Inferior parietal cortex (tissue), 1 donor: ENCODE measurements at regions not wholly inside any gene's neighbourhood (a gene's known extent, or its start where the extent isn't known, plus 50 kb on each side); places are given as distances from the start of the nearest gene placed in this dataset.

Source experiments
- DNase-seq: peaks from one replicate; pipeline ENCODE4 v3.0.0-alpha.2; 2016; ENCODE audit errors: extremely low spot score

DNA sequence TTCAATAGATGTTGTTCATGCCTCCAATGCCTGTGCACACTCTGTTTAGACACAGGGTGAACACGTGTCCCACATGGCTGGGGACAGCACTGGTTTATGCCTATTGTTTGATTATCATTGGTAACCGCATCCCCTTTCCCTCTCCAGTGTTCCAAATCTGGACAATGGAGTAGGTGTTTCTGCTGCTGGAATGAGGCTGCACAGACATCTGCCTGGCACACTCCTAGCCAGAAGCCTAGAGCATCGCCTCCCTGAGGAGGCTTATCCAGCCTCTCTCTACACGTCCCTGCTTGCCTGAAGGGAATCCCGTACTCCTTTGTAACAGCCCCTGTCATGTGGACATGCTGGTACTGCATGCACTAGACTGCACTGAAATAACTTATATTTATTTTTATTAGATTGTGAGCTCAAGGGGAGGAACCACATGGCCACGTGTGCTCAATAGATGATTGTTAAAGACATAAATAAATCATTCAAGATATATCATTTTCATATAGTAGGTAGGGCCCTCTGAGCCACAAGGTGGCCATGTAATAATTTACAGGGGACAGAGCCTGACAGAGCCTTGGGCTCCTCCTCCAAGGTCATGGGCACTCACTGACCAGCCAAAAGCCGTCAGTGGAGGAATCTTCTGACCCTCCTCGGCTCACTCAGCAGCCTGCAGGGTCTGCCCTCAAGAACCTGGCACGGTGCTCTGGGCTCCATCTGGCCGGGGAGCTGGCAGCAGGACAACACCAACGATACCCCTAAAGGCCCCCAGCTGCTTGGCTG, 310.9 kb upstream of the ZNF32 start:
- DNase-seq = no peak

DNA sequence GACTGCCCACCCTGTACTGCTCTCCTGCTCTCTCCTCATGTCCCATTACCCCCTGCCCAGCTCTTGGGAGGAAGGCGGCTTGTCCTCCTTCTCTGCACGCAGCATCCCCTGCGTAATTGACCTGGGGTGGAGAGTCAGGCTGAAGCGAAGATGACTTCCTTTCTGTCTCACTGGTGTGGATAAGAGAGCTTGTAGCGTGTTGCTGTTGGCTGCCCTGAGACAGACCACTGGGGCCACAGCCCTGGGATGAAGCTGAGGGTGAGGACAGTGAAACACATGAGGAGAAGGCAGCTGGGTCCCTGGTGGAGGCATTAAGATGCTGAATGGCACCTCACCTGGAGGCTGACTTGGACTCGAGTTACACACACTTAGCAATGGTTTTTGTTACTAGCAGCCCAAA, 310.3 kb upstream of the ZNF32 start:
- no peak for DNase-seq

DNA sequence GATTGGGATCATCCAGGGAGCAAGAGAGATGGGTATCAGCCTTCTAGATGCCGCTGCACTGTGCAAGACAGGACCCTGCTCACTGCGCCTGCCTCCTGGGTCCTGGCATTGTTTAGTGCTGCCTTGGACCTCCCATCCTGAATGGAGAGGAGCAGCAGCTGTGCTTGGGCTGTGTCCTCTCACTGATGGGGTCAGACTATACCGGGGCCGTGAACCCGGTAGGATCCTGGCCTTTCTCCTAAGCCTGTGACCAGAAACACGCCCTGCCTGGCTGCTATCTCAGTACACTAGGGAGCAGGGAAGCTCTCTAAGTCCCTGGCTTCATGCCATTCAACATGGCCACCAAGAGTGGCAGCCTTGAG, 309.4 kb upstream of the ZNF32 start:
- no peak for DNase-seq

DNA sequence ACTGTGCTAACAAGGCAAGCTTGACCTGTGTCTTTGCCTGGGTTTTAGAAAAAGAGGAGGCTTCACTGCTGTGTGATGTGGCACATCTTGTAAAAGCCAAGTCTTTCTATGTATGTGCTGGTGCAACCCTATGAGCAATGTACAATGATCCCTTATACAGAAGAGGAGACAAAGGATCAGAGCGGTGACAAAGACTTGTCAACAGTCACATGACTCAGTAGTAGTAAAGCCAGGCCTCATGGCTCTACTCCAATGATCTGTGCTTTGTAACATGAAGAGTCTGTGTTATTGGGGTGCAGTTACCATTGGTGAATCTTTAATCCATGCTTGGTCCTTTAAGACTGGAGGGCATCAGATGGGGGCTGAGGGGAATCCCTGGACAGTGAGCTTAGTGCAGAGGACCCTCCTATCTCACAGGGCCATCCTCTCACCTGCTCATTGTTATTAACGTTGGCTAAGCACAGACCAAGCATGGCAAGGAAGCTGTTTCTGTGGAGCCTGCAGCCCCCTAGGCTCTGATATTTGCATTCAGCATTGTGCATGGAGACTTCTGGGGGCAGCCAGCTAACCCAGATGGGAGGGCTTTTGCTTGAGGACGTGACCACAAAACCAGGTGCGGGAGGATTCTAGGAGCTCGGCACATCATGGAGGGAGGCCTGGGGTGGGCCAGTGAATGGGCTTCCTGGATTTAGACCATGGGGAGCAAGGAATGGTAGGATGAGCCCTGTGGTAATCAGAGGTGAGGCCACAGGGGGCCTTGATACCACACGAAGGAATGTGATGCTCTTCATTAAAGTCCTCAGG, 308.8 kb upstream of the ZNF32 start:
- no peak for DNase-seq

DNA sequence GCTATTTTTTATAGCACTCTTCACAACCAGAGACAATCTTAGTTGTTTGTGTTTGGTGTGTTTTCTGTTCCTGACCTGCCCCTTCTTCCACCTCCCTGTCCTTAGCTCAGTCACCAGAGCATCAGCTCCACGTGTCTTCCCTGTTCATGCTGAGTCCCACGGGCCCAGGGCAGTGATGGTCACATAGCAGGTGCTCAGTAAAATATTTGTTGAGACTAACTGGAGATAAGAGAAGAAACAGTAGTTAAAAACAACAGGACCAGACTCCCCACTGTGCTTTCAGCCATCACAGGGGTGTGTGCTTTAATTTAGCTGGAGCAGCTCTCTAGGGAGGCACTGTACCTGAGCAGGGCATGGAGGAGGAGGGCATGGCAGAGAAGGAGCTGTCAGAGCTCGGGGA, 307.3 kb upstream of the ZNF32 start:
- no peak for DNase-seq

DNA sequence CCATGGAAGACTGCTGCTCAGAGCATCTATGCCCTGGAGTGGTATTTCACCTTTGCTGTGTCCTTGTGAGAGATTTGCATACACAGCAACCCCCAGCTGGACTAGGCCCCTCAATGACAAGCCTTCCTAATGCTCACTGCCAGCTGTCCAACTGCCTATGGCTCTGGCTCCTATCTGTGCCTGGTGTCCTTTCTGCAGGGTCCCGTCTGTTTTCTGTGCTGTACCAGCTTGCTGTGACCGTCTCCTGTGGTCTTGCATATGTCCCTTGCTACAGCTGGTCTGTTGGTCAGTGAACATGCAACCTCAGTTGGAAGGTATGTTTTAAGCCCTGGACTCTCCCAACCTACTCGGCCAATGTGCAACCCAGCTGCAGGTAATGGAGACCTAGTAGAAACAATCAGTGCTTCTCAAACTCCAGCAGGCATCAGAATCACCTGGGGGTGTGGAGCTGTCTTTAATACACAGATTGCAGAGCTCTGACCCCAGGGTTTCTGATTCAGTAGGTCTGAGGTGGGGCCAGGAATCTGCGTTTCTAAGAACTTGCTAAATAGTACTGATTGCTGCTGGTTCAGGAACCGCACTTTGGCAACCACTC, 306.4 kb upstream of the ZNF32 start:
- DNase-seq = no peak

DNA sequence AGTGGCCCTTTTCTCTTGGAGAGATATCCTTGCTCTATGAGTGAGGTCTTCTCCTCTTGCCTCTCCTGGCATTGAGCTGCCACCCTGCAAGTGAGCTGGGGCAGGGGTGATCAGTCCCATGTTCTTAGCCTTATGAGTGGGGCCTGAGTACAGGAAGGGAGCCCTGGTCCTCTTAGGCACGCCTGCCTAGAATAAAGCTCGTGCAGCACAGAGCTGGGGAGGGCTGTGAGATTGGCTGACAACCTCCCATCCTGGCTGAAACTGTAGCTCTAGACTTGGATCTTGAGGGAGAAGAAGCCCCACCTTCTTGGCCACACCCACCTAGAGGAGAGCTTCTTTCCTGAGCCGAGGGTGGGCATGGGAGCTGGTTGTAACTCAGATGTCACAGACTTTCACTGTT, 305.0 kb upstream of the ZNF32 start:
- DNase-seq = no peak

DNA sequence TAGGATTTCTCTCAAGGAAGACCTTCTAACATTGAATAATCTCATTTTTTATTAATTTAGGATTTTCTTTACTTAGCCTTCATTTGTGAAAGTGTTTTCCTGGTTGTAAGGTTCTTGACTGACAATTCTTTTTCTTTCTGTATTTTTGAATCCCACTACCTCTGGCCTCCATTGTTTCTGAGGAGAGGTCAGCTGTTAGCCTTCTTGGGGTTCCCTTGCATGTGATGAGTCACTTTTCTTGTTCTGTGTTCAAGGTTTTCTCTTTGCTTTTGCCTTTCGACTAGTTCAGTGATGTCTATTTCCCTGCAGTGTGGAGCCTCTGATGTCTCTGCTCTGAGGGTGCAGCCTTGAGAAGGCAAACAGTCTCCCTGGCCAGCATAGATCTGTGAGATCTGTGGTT, 304.1 kb upstream of the ZNF32 start:
- DNase-seq = no peak

DNA sequence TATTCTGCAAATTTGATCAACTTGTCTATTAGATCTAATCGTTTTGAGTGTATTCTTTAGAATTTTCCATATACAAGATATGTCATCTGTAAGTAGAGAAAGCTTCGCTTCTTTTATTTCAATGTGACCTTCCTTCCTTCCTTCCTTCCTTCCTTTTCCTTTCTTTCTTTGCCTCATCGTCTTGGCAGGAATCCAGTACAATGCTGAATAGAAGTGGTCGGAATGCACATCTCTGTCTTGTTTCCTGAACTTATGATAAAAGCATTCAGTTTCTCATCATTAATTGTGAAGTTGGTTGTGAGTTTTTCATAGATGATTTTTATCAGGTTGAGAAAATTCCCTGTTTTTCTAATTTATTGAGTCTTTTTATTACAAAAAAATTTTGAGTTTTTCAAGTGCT, 300.7 kb upstream of the ZNF32 start:
- DNase-seq = no peak

DNA sequence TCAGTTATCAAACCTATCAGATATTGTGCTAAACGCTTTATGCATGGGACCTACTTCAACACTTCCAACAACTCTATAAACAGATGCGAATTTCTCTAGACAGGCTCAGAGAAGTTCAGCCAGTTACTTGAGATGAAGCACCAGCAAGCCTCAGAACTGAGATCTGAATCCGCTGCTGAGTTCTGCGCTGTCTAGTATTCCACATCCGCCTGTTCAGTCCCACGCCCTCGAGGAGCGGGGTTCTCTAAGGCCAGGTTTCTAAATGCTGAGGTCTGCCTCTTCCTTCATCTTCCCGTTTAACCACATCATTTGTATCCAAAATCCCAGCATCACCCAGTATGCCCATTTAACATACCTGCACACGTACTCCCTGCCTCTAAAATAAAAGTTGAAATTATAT, 297.8 kb upstream of the ZNF32 start:
- no peak for DNase-seq

DNA sequence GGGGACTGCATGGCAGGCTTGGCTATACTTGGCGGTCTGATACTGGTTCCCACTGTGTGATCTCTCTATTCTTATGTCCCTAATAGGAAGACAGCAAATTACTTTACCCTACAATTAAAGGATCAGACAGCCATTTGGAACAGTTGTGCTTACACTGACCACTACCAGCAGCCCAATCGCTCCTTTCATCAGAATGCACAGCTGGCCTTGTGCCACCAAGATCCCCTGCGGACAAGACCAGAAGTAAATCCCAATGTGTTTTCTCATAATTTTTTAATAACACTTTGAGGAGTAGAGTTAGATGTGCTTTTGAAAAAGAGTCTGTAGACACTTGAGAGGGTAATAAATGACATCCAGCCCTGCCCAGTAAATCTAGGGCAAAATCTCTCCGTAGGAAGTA, 297.2 kb upstream of the ZNF32 start:
- DNase-seq = no peak

DNA sequence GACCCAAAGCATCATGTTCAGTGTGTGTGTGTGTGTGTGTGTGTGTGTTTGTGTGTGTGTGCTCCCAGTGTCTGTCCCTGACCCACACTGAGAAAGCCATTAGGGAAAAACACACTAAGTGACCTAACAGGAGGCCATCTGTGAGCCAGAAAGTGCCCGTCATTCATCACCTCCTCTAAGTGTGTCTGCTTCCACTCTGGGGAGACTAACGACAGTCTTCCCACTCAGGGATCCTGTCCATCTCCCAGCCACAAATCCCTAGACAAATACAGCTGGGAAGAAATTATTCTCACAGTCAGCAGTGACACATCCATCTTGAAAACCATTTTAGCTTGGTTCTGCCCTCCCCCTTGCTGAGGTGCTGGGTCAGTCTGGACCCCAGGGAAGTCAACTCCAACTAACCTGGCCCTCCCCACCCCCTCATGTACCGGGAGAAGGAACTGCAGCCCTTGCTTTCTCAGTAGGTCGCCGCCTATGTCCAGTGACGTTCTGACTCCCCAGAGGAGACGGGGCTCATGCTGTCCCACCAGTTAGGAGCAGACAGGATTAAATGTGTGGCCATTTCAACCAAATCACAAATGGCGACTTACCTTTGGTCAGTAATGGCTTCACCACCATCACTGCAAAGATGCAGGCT, 296.5 kb upstream of the ZNF32 start:
- DNase-seq = no peak

DNA sequence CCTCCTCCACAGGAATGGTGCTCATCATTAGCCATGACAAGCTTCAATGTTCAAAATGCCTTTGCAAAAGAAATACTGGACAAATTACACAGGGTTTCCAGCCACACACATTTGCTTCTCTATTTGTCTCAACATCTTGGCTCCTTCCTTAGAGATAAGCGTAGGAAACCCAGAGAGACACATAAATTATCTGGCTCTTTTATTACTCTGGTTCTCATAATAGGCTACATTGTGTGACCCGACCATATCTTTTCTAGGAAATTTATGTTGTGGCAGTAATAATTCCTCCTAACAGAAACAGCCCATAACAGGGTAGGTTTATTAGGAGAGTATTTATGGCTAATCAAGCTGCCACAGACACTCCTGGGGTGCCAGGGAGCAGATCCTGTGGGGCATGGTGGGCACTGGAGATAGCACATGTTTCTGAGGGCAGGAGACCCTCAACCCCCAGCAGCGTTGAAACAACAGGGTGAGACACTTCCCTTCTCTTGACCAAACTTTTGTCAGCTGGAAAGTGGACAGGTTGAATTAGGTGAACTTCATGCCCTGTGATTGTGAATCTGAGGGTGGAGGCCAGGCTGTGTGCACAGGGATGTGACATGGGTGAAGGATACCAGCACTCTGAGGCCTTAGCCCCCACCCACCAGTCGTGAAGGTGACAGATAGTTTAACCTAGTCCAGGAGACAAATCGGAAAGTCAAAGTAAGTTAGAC, 295.9 kb upstream of the ZNF32 start:
- DNase-seq = no peak

DNA sequence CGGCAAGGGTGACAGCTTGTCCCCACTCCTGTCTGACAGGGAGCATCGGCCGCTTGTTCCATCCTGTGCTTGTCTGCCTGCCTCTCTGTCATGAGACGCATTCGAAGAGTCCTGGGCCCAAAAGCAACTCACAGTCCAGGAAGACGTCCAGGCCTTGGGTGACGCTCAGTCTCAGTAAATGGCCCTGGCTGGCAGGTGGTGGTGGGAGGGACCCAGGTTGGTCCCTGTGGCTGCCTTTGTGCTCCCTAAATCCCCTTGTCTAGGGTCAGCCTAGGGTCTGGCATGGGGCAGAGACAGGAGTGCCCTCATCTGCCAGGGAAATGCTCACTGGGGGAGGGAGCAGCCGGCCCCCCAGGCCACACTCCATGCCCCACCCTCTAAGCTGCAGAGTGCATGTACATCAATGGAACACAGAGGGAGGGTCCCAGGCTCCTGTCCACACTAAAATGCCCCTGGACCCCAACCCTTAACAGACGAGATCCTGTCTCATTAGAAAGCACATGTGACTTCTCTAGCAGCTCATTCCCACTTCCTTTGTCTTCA, 295.2 kb upstream of the ZNF32 start:
- no peak for DNase-seq

DNA sequence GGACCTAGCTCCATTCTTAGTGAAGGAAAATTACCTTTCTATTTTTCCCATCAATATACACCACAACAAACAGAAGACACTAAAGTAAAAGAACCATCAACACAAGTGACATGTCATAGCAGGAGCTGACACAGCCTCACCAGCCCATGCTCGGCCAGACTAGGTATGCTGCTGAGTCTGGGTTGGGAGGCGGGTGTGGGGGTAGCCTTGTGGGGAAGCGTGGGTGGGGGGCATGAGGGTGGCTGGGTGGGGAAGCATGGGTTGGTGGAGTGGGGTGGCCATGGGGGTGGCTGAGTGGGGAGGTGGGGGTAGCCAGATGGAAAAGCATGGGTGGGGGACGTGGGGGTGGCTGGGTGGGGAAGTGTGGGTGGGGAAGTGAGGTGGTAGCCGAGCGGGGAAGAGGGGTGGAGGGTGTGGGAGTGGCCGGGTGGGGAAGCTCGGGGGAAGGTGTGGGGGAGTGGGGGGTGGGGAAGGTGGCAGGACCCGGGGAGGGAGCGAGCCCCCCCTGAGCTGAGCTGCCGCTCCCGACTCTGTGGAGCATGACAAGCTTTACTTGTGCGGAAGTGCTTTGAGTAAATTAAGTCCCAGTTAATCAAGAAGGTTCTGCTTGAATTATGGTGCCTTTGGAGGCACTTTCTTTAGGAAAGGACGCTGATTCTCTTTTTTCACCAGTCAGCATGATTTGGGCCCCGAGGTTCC, 294.6 kb upstream of the ZNF32 start:
- DNase-seq = no peak

DNA sequence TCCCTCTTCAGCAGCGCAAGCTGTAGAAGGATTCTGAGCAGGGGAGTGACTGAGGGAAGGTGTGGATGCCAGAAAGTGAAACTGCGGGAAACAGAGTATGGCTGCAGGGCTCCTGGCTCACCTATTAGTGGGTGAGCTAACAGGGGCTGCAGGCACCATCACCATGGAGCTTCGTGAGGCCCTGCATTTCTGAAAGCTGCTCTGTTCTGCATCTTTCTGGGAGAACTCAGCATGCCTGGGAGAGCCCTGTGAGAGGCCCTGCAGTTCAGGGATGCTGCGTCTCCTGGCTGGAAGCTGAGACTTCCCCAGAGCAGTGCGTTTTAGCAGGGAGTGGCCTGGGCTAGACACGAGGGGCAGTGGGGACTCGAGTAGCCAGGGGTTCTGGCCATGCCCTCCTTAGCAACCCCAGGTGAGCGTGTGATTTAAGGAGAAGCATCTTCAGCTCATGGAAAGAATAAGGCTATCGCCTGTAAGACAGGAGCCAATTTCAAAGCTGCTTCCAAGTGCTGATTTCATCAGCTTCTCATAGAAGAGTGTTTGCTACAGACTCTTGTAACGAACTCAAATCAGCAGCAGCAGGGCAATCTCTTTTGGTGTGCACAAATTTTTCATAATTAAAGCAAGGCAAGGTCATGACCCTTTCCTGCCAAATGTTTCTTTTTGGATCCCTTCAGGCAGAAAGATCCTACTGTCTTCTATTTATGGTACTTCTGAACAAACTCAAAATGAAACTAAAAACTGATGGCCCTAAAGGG, 293.6 kb upstream of the ZNF32 start:
- DNase-seq = no peak

DNA sequence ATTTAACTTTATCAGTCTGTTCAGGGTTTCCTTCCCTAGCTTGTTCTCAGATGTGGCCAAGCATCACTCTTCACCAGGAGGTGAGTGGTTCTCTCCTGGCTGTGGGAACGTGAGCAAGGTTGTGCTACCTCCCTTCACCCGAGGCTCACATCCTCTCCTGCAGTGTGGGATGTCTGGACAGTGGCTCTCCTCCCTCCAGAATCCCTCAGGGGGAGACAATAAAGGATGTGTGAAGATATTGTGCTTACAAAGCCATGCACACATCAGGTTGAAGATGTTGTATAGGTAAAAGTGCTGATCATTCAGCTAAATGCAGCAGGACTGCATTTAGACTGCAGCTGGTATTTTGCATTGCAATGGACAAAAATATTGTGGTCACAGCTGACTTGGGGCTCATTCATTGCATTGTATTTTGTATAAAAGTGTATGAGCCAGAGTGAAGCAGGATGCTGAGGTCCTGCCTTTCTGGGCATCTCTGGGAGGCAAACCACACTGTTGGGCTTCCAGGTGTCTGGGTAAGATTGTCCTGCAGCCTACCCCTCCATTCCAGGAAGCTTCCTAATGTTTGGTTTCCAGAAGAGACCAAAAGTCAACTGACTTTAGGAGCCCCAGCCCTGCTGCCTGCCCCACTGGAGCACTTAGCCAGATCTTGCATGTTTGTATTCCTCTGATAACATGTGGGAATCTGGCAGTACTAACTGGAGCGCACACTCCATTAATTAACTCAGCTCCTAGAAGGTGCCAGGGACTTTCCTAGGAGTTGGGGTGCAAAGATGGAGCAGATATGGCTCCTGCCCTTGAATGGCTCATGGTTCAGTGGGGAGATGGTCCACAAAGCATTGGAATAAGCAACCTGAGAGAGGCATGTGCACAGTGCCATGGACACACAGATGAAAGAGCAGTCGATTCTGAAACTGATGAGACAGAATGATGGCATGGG, 292.5 kb upstream of the ZNF32 start:
- no peak for DNase-seq

DNA sequence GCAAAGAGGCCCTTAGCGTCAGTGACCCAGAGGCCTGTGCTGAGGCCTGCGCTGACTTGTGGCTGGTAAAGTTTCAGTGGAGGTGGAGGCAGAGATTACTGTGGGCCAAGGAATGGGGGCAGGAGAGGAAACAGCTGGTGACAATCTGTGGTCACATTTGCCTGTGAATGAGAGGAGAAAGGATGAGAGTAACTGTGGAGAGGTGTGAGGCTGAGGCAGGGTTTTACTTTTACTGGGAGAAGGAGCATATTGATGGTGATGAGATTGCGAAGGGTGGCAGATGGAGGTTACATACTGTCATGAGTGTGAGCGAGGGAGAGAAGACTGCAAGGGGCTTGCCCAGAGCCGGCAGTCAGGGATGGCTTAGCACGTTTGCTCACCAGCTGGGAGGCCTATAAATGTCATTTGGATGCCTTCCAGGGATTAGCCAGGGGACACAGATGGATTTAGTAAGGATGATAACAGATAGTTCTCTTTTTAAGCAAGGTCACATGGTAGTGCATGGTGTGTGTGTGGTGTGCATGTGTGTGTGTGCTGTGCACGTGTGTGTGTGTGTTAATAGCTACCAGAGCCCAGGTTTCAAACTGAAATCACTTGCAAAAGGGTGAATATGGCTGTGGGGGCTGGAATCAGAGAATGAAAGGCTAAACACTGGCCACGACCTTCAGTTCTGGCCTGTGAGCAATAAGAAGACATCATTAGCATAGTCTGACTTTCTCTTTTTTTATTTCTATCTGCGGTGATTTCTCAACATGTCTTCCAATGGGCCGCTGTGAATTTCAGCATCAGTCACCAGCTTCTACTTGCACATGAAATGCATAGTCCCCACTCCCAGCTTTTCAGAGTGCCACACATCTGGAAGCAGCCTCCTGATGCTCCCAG, 291.5 kb upstream of the ZNF32 start:
- DNase-seq = no peak
